HEK293 (cell line): ENCODE measurements at regions not wholly inside any gene's neighbourhood (a gene's known extent, or its start where the extent isn't known, plus 50 kb on each side); places are given as distances from the start of the nearest gene placed in this dataset.

Experiments used
- CTCF ChIP-seq: fragments of 450-650 bp; formaldehyde crosslinking; IDR thresholded peaks from 2 replicates; pipeline ENCODE4 v1.5.1; 2016; ENCODE audit warnings: missing biosample characterization, missing genetic modification characterization
- FEZF1 ChIP-seq: fragments of 450-650 bp; formaldehyde crosslinking; IDR thresholded peaks from 2 replicates; pipeline ENCODE4 v1.5.1; 2016; ENCODE audit warnings: missing biosample characterization, missing genetic modification characterization
- IKZF3 ChIP-seq: fragments of 450-650 bp; IDR thresholded peaks from 2 replicates; pipeline ENCODE4 v1.5.0; 2018; ENCODE audit warnings: missing biosample characterization, mild to moderate bottlenecking, missing genetic modification characterization, moderate library complexity
- RBAK ChIP-seq: fragments of 450-650 bp; formaldehyde crosslinking; IDR thresholded peaks from 2 replicates; pipeline ENCODE4 v1.5.1; 2016; ENCODE audit warnings: missing biosample characterization, missing genetic modification characterization
- SETDB1 ChIP-seq: IDR thresholded peaks from one replicate; pipeline ENCODE4 v1.6.1; 2017; ENCODE audit warnings: mild to moderate bottlenecking, low read length, moderate library complexity, mixed read lengths; ENCODE audit not compliant: insufficient read length
- TCF7L2 ChIP-seq: IDR thresholded peaks from 2 replicates; pipeline ENCODE4 v1.6.1; 2011; ENCODE audit warnings: low read depth, mild to moderate bottlenecking, inconsistent platforms, low read length, moderate library complexity, borderline replicate concordance
- ZNF26 ChIP-seq: fragments of 450-650 bp; formaldehyde crosslinking; IDR thresholded peaks from 2 replicates; pipeline ENCODE4 v1.5.1; 2016; ENCODE audit warnings: missing biosample characterization, missing genetic modification characterization
- ZNF530 ChIP-seq: fragments of 450-650 bp; formaldehyde crosslinking; IDR thresholded peaks from 2 replicates; pipeline ENCODE4 v1.5.1; 2016; ENCODE audit warnings: low read depth, missing biosample characterization, missing genetic modification characterization
- ZNF558 ChIP-seq: fragments of 450-650 bp; formaldehyde crosslinking; IDR thresholded peaks from 2 replicates; pipeline ENCODE4 v1.5.1; 2016; ENCODE audit warnings: missing biosample characterization, missing genetic modification characterization
- ZNF621 ChIP-seq: fragments of 450-650 bp; formaldehyde crosslinking; IDR thresholded peaks from 2 replicates; pipeline ENCODE4 v1.5.1; 2017; ENCODE audit warnings: missing biosample characterization, missing genetic modification characterization
- ZNF639 ChIP-seq: fragments of 450-650 bp; formaldehyde crosslinking; IDR thresholded peaks from 2 replicates; pipeline ENCODE4 v1.5.1; 2016; ENCODE audit warnings: missing biosample characterization, missing genetic modification characterization
- ZNF704 ChIP-seq: fragments of 450-650 bp; formaldehyde crosslinking; IDR thresholded peaks from 2 replicates; pipeline ENCODE4 v1.5.1; 2016; ENCODE audit warnings: missing biosample characterization, missing genetic modification characterization
- ZNF776 ChIP-seq: fragments of 450-650 bp; formaldehyde crosslinking; IDR thresholded peaks from 2 replicates; pipeline ENCODE4 v1.5.0; 2017; ENCODE audit warnings: missing biosample characterization, missing genetic modification characterization, borderline replicate concordance

- TF ChIP-seq TCF7L2 (no peak), ZNF776 (tag by site-specific recombination) (no peak), ZNF558 (tag by site-specific recombination) (no peak), ZNF530 (tag by site-specific recombination) (no peak), CTCF (tag by site-specific recombination) (no peak), ZNF704 (tag by site-specific recombination) (no peak), ZNF26 (no peak), FEZF1 (tag by site-specific recombination) (no peak), SETDB1 (no peak), ZNF621 (tag by site-specific recombination) (no peak), RBAK (tag by site-specific recombination) (no peak), ZNF639 (tag by site-specific recombination) (no peak), IKZF3 (tag by site-specific recombination) (no peak)
Observed at GRCh38 chr18:39966275-39966674, 1988.8 kb upstream of the PIK3C3 start.
